OCI-LY3 (cell line): ENCODE measurements at regions not wholly inside any gene's neighbourhood (a gene's known extent, or its start where the extent isn't known, plus 50 kb on each side); places are given as distances from the start of the nearest gene placed in this dataset.

Experiments
- H2AFZ ChIP-seq: fragments of 200-600, 300-600 bp; shearing (Covaris generic); 2 replicates; pipeline ENCODE4 v1.6.0; 2014; ENCODE audit warnings: antibody characterized with exemption, low read depth, low read length
- H3K27ac ChIP-seq: fragments of 200-600, 300-600 bp; sonication (generic); 2 replicates; pipeline ENCODE4 v1.5.1; 2014; ENCODE audit warnings: mild to moderate bottlenecking, low read length, moderate library complexity, mixed read lengths
- H3K27me3 ChIP-seq: fragments of 200-600, 300-600 bp; sonication (generic); 2 replicates; pipeline ENCODE4 v1.6.1; 2014; ENCODE audit warnings: low read depth, low read length, mixed read lengths
- H3K36me3 ChIP-seq: fragments of 200-600, 300-600 bp; sonication (generic); replicated peaks from 2 replicates; pipeline ENCODE3; 2014; ENCODE audit warnings: low read depth, low read length, mixed read lengths
- H3K4me1 ChIP-seq: fragments of 300-600, 200-600 bp; sonication (generic); 2 replicates; pipeline ENCODE4 v1.6.1; 2014; ENCODE audit warnings: low read length, mixed read lengths
- H3K4me2 ChIP-seq: fragments of 200-600, 300-600 bp; sonication (generic); 2 replicates; pipeline ENCODE4 v1.6.1; 2014; ENCODE audit warnings: low read length, mixed read lengths
- H3K4me3 ChIP-seq: fragments of 300-600, 200-600 bp; sonication (generic); 2 replicates; pipeline ENCODE4 v1.5.1; 2014; ENCODE audit warnings: antibody characterized with exemption, mild to moderate bottlenecking, low read length, moderate library complexity
- H3K79me2 ChIP-seq: fragments of 300-600, 200-600 bp; shearing (Covaris generic); 2 replicates; pipeline ENCODE4 v1.6.1; 2014; ENCODE audit warnings: mild to moderate bottlenecking, low read length, mixed read lengths
- H3K9ac ChIP-seq: fragments of 300-600, 200-600 bp; shearing (Covaris generic); 2 replicates; pipeline ENCODE4 v1.6.0; 2014; ENCODE audit warnings: mild to moderate bottlenecking, low read length, moderate library complexity
- H3K9me3 ChIP-seq: fragments of 200-600, 300-600 bp; shearing (Covaris generic); 2 replicates; pipeline ENCODE4 v1.6.1; 2014; ENCODE audit warnings: low read length, mixed read lengths; ENCODE audit not compliant: insufficient read depth
- H4K20me1 ChIP-seq: fragments of 200-600, 300-600 bp; sonication (generic); 2 replicates; pipeline ENCODE4 v1.6.1; 2016; ENCODE audit warnings: low read length, mixed read lengths; ENCODE audit not compliant: insufficient read depth
- CTCF ChIP-seq: fragments of 200-600, 300-600 bp; sonication (generic); IDR thresholded peaks from 2 replicates; pipeline ENCODE4 v1.5.1; 2014; ENCODE audit warnings: antibody characterized with exemption, low read length, low read depth
- EZH2phosphoT487 ChIP-seq: fragments of 200-600 bp; shearing (Covaris generic); IDR thresholded peaks from 2 replicates; pipeline ENCODE4 v1.6.1; 2018; ENCODE audit warnings: antibody characterized with exemption, mixed run types, low read depth

DNA sequence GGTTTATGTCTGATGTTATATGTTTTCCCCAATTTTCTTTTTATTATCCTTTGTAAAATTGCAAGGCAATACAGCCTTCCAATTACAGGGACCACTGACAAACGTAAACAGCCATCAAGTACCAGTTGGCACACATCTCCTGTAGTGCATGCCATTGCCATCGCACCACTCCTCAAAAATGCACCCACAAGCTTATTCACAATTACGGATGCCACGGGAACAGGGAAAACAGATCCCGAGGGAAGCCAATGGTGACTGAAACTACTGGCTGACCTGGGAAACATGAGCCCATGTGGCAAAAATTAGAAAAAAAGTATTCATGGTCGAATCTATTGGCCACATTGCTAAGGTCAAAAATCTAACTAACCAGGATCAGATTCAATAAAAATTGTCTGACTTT lies 395.2 kb downstream of the PAX1 start:
- TF ChIP-seq EZH2phosphoT487 (no peak), CTCF (no peak)
- H4K20me1 ChIP-seq = no peaks in the 10 kb centered on the region
- H2AFZ ChIP-seq = no peak overlapping the region
- H3K27ac ChIP-seq = no peak overlapping the region
- H3K4me1 ChIP-seq = peaks cover 2% of the 10 kb centered on the region; the same call in 1 of the 2 replicates
- no peak overlapping the region for H3K9ac ChIP-seq
- no peaks in the 10 kb centered on the region for H3K9me3 ChIP-seq
- H3K4me3 ChIP-seq = no peak overlapping the region
- no peak overlapping the region for H3K4me2 ChIP-seq
- H3K36me3 ChIP-seq = no peaks in the 10 kb centered on the region
- H3K27me3 ChIP-seq = no peaks in the 10 kb centered on the region
- no peaks in the 10 kb centered on the region for H3K79me2 ChIP-seq

DNA sequence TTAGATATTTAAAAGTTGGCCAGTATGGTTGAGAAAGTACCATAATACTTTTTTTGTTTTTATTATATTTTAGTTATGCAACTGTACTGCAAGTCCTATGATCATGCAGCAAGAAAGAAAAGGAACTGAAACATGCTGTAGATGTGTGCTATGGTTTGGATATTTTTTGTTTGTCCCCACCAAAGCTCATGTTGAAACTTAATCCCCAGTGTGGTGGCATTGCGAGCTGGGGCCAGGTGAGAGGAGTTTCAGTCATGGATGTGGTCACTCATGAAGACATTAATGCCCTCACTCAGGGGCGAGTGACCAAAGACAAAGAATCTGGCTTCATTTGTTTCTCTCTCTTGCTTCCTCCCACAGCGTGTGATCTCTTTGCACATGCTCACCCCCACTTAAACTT lies 393.9 kb downstream of the PAX1 start:
- Histone ChIP-seq H3K4me2 (no peak overlapping the region), H3K36me3 (no peaks in the 10 kb centered on the region), H3K9ac (no peak overlapping the region), H3K27me3 (no peaks in the 10 kb centered on the region), H3K9me3 (no peaks in the 10 kb centered on the region), H3K4me3 (no peak overlapping the region), H2AFZ (no peak overlapping the region), H4K20me1 (no peaks in the 10 kb centered on the region), H3K4me1 (peaks cover 2% of the 10 kb centered on the region; the same call in 1 of the 2 replicates), H3K79me2 (no peaks in the 10 kb centered on the region), H3K27ac (no peak overlapping the region)
- no peak for TF ChIP-seq EZH2phosphoT487
- no peak for TF ChIP-seq CTCF

DNA sequence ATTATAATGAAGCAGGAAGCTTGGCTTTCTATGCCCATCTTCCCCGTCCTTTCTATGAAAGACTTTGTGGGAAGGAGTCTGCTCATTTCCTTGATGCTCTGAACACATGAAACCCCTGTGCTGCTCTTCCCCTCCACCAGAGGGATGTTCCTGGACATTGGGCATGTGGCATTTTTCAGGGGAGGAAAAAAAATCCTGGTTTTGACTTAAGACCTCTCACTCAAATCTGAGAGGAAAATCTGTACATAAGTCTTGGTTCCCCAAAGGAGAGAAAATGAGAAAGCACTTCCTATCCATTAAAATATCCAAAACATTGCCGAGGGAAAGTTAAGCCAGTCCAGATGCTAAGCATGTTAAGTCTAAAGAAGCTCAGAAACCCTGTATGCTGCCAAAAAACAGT lies 393.0 kb downstream of the PAX1 start:
- H3K27ac ChIP-seq = no peak overlapping the region
- H4K20me1 ChIP-seq = no peaks in the 10 kb centered on the region
- H3K4me3 ChIP-seq = no peak overlapping the region
- H3K9ac ChIP-seq = no peak overlapping the region
- H3K4me1 ChIP-seq = peaks cover 2% of the 10 kb centered on the region; the same call in 1 of the 2 replicates
- H3K79me2 ChIP-seq = no peaks in the 10 kb centered on the region
- peaks cover under 1% of the 10 kb centered on the region; the same call in 1 of the 2 replicates for H3K9me3 ChIP-seq
- no peak overlapping the region for H3K4me2 ChIP-seq
- H3K36me3 ChIP-seq = no peaks in the 10 kb centered on the region
- no peaks in the 10 kb centered on the region for H3K27me3 ChIP-seq
- H2AFZ ChIP-seq = no peak overlapping the region
- no peak for TF ChIP-seq EZH2phosphoT487
- TF ChIP-seq CTCF = no peak

DNA sequence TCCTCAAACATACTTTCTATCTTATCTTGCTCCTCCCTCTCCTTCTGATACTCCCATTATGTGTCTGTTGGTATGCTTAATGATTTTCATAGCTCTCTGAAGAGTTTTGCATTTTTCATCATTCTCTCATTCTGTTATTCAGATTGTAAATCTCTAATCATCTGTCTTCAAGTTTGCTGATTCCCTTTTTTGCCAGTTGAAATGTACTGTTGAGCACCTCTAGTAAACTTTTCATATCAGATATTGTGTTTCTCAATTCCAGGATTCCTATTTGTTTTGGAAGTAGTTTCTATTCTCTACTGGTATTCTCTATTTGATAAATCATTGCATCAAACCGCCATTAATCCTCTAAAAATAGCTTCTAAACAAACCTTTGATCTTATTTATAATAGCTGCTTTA lies 387.7 kb downstream of the PAX1 start:
- Histone ChIP-seq H4K20me1 (no peaks in the 10 kb centered on the region), H3K27ac (no peak overlapping the region), H2AFZ (no peak overlapping the region), H3K79me2 (no peaks in the 10 kb centered on the region), H3K4me3 (no peak overlapping the region), H3K9ac (no peak overlapping the region), H3K4me1 (no peaks in the 10 kb centered on the region), H3K36me3 (no peaks in the 10 kb centered on the region), H3K27me3 (no peaks in the 10 kb centered on the region), H3K9me3 (peaks cover 8% of the 10 kb centered on the region; the same call in 1 of the 2 replicates), H3K4me2 (no peak overlapping the region)
- TF ChIP-seq EZH2phosphoT487 (no peak), CTCF (no peak)
